Keratinocyte (primary cell): ENCODE measurements at regions not wholly inside any gene's neighbourhood (a gene's known extent, or its start where the extent isn't known, plus 50 kb on each side); places are given as distances from the start of the nearest gene placed in this dataset.

Experiments
- DNase-seq: peaks from one replicate; pipeline ENCODE4 v3.0.0-alpha.2; 2011; ENCODE audit warnings: low read depth, missing footprints, low spot score
- FAIRE-seq: peaks from 2 replicates; lab custom pipeline; 2011; peaks lifted over from hg19 to GRCh38; lab: Jason Lieb, UNC
- H2AFZ ChIP-seq: 2 replicates; pipeline ENCODE4 v1.6.0; 2012; ENCODE audit warnings: low read length, control low read depth, inconsistent platforms; ENCODE audit not compliant: control insufficient read depth
- H3K27ac ChIP-seq: 2 replicates; pipeline ENCODE4 v1.5.1; 2011; ENCODE audit warnings: low read length; ENCODE audit not compliant: control insufficient read depth, insufficient read depth
- H3K27me3 ChIP-seq: 3 replicates; pipeline ENCODE4 v1.6.0; 2011; ENCODE audit warnings: low read length; ENCODE audit not compliant: control insufficient read depth, insufficient read depth; ENCODE audit errors: extremely low read depth
- H3K36me3 ChIP-seq, 2 experiments: 2 replicates in 1 of 2; 3 replicates in 1 of 2; pipeline ENCODE4 v1.5.1; 2011; ENCODE audit warnings: low read length in 2 of 2, mild to moderate bottlenecking in 1 of 2; ENCODE audit not compliant: control insufficient read depth in 2 of 2, insufficient read depth in 2 of 2; ENCODE audit errors: extremely low read depth in 1 of 2
- H3K4me1 ChIP-seq: 3 replicates; pipeline ENCODE4 v1.5.1; 2011; ENCODE audit warnings: low read length; ENCODE audit not compliant: control insufficient read depth, insufficient read depth; ENCODE audit errors: extremely low read depth
- H3K4me2 ChIP-seq: 3 replicates; pipeline ENCODE4 v1.6.0; 2011; ENCODE audit warnings: low read depth, low read length; ENCODE audit not compliant: control insufficient read depth, insufficient read depth; ENCODE audit errors: extremely low read depth
- H3K4me3 ChIP-seq, 3 experiments: fragments of 200-600 bp in 1 of 3; sonication (generic) in 1 of 3; 2 replicates in 2 of 3; 3 replicates in 1 of 3; pipeline ENCODE4 v1.5.1; 2011 to 2016; ENCODE audit warnings: low read length in 3 of 3, mild to moderate bottlenecking in 3 of 3, control low read depth in 2 of 3, inconsistent platforms in 1 of 3, low read depth in 1 of 3, mixed read lengths in 1 of 3, mixed run types in 1 of 3, moderate library complexity in 1 of 3; ENCODE audit not compliant: control insufficient read depth in 2 of 3, insufficient read depth in 2 of 3; ENCODE audit errors: extremely low read depth in 1 of 3
- H3K79me2 ChIP-seq: 2 replicates; pipeline ENCODE4 v1.6.0; 2012; ENCODE audit warnings: low read length; ENCODE audit not compliant: control insufficient read depth, insufficient read depth
- H3K9ac ChIP-seq: 3 replicates; pipeline ENCODE4 v1.6.0; 2011; ENCODE audit warnings: low read length; ENCODE audit not compliant: control insufficient read depth, insufficient read depth; ENCODE audit errors: extremely low read depth
- H3K9me1 ChIP-seq: 3 replicates; pipeline ENCODE4 v1.6.0; 2011; ENCODE audit warnings: low read length; ENCODE audit not compliant: control insufficient read depth, insufficient read depth; ENCODE audit errors: extremely low read depth
- H3K9me3 ChIP-seq: 2 replicates; pipeline ENCODE4 v1.5.1; 2012; ENCODE audit warnings: low read depth, low read length; ENCODE audit not compliant: control insufficient read depth
- H4K20me1 ChIP-seq: 3 replicates; pipeline ENCODE4 v1.6.0; 2011; ENCODE audit warnings: low read length; ENCODE audit not compliant: control insufficient read depth, insufficient read depth; ENCODE audit errors: extremely low read depth
- CTCF ChIP-seq, 3 experiments: IDR thresholded peaks in 1 of 3; conservative IDR thresholded peaks in 1 of 3; optimal IDR thresholded peaks in 1 of 3; 2 replicates in 2 of 3; 3 replicates in 1 of 3; pipeline versions ENCODE3 to v1.5.1; 2011; ENCODE audit warnings: low read length in 3 of 3, mild to moderate bottlenecking in 3 of 3, moderate library complexity in 2 of 3, control low read depth in 1 of 3, inconsistent platforms in 1 of 3; ENCODE audit not compliant: insufficient read depth in 2 of 3; ENCODE audit errors: extremely low read depth in 1 of 3
- EZH2 ChIP-seq: IDR thresholded peaks from one replicate; pipeline ENCODE4 v1.6.1; 2012; ENCODE audit warnings: inconsistent platforms, mild to moderate bottlenecking, low read length, moderate library complexity
- dilution Hi-C: fragments of 300-500 bp; cut with MboI; formaldehyde crosslinking; loops from one replicate; pipeline ENCODE4 v1.7.0; 2020; ENCODE audit warnings: low sequenced_read_pairs; ENCODE audit not compliant: extremely low pct_ligation_motif_present

DNA sequence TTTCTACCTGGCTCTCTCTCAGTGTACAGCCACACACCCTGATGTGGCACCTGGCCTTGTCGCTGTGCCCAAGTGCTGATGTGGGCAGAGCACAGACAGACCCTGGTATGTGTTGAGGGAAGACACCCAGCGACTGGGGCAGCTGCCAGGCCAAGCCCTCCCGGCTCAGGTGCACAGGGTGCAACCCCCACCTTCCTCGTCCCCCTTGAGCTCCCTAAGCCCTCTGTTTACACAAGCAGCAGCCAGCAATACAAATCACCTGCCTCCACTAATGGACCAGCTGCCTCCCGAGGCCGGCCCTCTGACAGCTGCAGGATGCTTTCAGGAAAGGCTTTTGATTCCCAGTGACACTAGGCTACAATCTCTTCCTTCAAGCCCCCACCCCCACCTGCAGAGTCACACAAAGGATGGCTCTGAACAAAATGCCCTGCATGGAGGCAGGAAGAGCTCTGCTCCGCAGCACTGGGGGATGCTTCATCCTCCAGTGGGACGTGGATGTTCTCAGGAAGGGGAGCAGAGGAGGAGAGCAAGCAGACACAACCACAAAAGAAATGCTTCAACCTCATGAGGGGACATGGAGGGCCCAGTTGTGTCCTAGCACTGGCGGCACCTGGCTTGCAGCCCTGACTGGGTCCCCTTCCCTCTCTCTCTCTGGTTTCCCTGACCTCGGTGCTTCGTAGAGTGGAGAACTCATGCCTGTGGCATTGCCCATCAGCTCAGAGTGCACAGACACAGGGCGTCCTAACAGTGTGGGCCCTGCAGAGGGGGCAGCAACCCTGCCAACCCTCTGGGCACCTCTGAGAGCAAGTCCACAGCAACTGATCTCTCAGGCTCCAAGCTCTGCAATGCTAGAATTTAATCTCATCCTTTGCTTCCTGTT lies 140.8 kb downstream of the BARX1 start:
- Histone ChIP-seq H2AFZ (no peak overlapping the region), H3K9me3 (no peaks in the 10 kb centered on the region), H4K20me1 (no peaks in the 10 kb centered on the region), H3K9me1 (no peaks in the 10 kb centered on the region), H3K79me2 (no peaks in the 10 kb centered on the region), H3K4me1 (no peaks in the 10 kb centered on the region), H3K9ac (no peak overlapping the region), H3K27me3 (peaks cover 1% of the 10 kb centered on the region), H3K36me3 (no peaks in the 10 kb centered on the region), H3K4me3 (no peak overlapping the region), H3K27ac (no peak overlapping the region), H3K4me2 (no peak overlapping the region)
- FAIRE-seq: no peak
- DNase-seq: no peak
- TF ChIP-seq CTCF (optimal IDR thresholded peaks at IDR 0.05 in 1 of 3, IDR thresholded peaks at IDR 0.05 in 1 of 3, conservative IDR thresholded peaks at IDR 0.05 in 1 of 3; ENCODE audit: extremely low read depth in 1 of 3, insufficient read depth in 2 of 3, low read length in 3 of 3): no peak
- no peak for TF ChIP-seq EZH2
- dilution Hi-C loops: no loop called here

- Histone ChIP-seq H3K4me3 (no peak overlapping the region), H2AFZ (no peak overlapping the region), H4K20me1 (no peaks in the 10 kb centered on the region), H3K36me3 (no peaks in the 10 kb centered on the region), H3K27ac (no peak overlapping the region), H3K4me2 (no peak overlapping the region), H3K9ac (no peak overlapping the region), H3K9me3 (no peaks in the 10 kb centered on the region), H3K9me1 (no peaks in the 10 kb centered on the region), H3K27me3 (peaks cover 3% of the 10 kb centered on the region), H3K4me1 (no peaks in the 10 kb centered on the region), H3K79me2 (no peaks in the 10 kb centered on the region)
- FAIRE-seq (no peak), DNase-seq (no peak)
- dilution Hi-C loops: no loop called here
- no peak for TF ChIP-seq CTCF (optimal IDR thresholded peaks at IDR 0.05 in 1 of 3, IDR thresholded peaks at IDR 0.05 in 1 of 3, conservative IDR thresholded peaks at IDR 0.05 in 1 of 3; ENCODE audit: extremely low read depth in 1 of 3, insufficient read depth in 2 of 3, low read length in 3 of 3)
- no peak for TF ChIP-seq EZH2
These were observed 141.7 kb downstream of the BARX1 start for GRCh38 chr9:93813221-93814076.
